ENCODE measurements at regions not wholly inside any gene's neighbourhood (a gene's known extent, or its start where the extent isn't known, plus 50 kb on each side); places are given as distances from the start of the nearest gene placed in this dataset.

GRCh38 chr13:106329941-106330340, 205.5 kb downstream of the EFNB2 start:
- Histone ChIP-seq H3K4me2 (ENCODE audit: low read length) (no peak overlapping the region), H3K4me3 (ENCODE audit: low read length) (no peak overlapping the region), H3K4me1 (ENCODE audit: control insufficient read depth, insufficient read depth, low read length) (no peaks in the 10 kb centered on the region), H3K9ac (ENCODE audit: low read depth, low read length) (no peak overlapping the region), H3K36me3 (ENCODE audit: insufficient read depth, low read length) (no peaks in the 10 kb centered on the region), H3K9me3 (replicated peaks; ENCODE audit: low read length) (no peaks in the 10 kb centered on the region), H3K27me3 (ENCODE audit: control insufficient read depth, insufficient read depth, low read length) (no peaks in the 10 kb centered on the region)

- H3K4me2 ChIP-seq (ENCODE audit: low read length): no peak overlapping the region
- no peaks in the 10 kb centered on the region for H3K4me1 ChIP-seq (ENCODE audit: control insufficient read depth, insufficient read depth, low read length)
- H3K4me3 ChIP-seq (ENCODE audit: low read length): no peak overlapping the region
- no peaks in the 10 kb centered on the region for H3K36me3 ChIP-seq (ENCODE audit: insufficient read depth, low read length)
- peaks cover 3% of the 10 kb centered on the region for H3K9me3 ChIP-seq (replicated peaks; ENCODE audit: low read length)
- H3K9ac ChIP-seq (ENCODE audit: low read depth, low read length): no peak overlapping the region
- H3K27me3 ChIP-seq (ENCODE audit: control insufficient read depth, insufficient read depth, low read length): no peaks in the 10 kb centered on the region
Observed at GRCh38 chr13:106326751-106327150, 208.7 kb downstream of the EFNB2 start.

- Histone ChIP-seq H3K4me1 (ENCODE audit: control insufficient read depth, insufficient read depth, low read length) (peaks cover 3% of the 10 kb centered on the region), H3K9me3 (replicated peaks; ENCODE audit: low read length) (peaks cover 3% of the 10 kb centered on the region), H3K27me3 (ENCODE audit: control insufficient read depth, insufficient read depth, low read length) (no peaks in the 10 kb centered on the region), H3K9ac (ENCODE audit: low read depth, low read length) (no peak overlapping the region), H3K4me2 (ENCODE audit: low read length) (no peak overlapping the region), H3K36me3 (ENCODE audit: insufficient read depth, low read length) (no peaks in the 10 kb centered on the region), H3K4me3 (ENCODE audit: low read length) (no peak overlapping the region)
Observed at GRCh38 chr13:106324444-106324843, 211.0 kb downstream of the EFNB2 start.

GRCh38 chr13:106322628-106323027, 212.8 kb downstream of the EFNB2 start:
- H3K4me1 ChIP-seq (ENCODE audit: control insufficient read depth, insufficient read depth, low read length): peaks cover 16% of the 10 kb centered on the region
- no peaks in the 10 kb centered on the region for H3K36me3 ChIP-seq (ENCODE audit: insufficient read depth, low read length)
- H3K4me3 ChIP-seq (ENCODE audit: low read length): no peak overlapping the region
- H3K9ac ChIP-seq (ENCODE audit: low read depth, low read length): no peak overlapping the region
- no peak overlapping the region for H3K4me2 ChIP-seq (ENCODE audit: low read length)
- H3K27me3 ChIP-seq (ENCODE audit: control insufficient read depth, insufficient read depth, low read length): no peaks in the 10 kb centered on the region
- H3K9me3 ChIP-seq (replicated peaks; ENCODE audit: low read length): peaks cover 3% of the 10 kb centered on the region

- Histone ChIP-seq H3K4me3 (ENCODE audit: low read length) (no peak overlapping the region), H3K36me3 (ENCODE audit: insufficient read depth, low read length) (no peaks in the 10 kb centered on the region), H3K9ac (ENCODE audit: low read depth, low read length) (no peak overlapping the region), H3K9me3 (replicated peaks; ENCODE audit: low read length) (peaks cover 3% of the 10 kb centered on the region), H3K4me2 (ENCODE audit: low read length) (peak overlapping the region; percentile 14), H3K4me1 (ENCODE audit: control insufficient read depth, insufficient read depth, low read length) (peaks cover 16% of the 10 kb centered on the region), H3K27me3 (ENCODE audit: control insufficient read depth, insufficient read depth, low read length) (no peaks in the 10 kb centered on the region)
Observed at GRCh38 chr13:106318941-106319411, 216.5 kb downstream of the EFNB2 start.

GRCh38 chr13:106314417-106314816, 221.0 kb downstream of the EFNB2 start:
- H3K4me2 ChIP-seq (ENCODE audit: low read length): no peak overlapping the region
- no peak overlapping the region for H3K9ac ChIP-seq (ENCODE audit: low read depth, low read length)
- no peaks in the 10 kb centered on the region for H3K27me3 ChIP-seq (ENCODE audit: control insufficient read depth, insufficient read depth, low read length)
- H3K36me3 ChIP-seq (ENCODE audit: insufficient read depth, low read length): no peaks in the 10 kb centered on the region
- H3K9me3 ChIP-seq (replicated peaks; ENCODE audit: low read length): no peaks in the 10 kb centered on the region
- peaks cover 12% of the 10 kb centered on the region for H3K4me1 ChIP-seq (ENCODE audit: control insufficient read depth, insufficient read depth, low read length)
- H3K4me3 ChIP-seq (ENCODE audit: low read length): no peak overlapping the region

GRCh38 chr13:106311004-106311403, 224.5 kb downstream of the EFNB2 start:
- Histone ChIP-seq H3K4me1 (ENCODE audit: control insufficient read depth, insufficient read depth, low read length) (no peaks in the 10 kb centered on the region), H3K27me3 (ENCODE audit: control insufficient read depth, insufficient read depth, low read length) (no peaks in the 10 kb centered on the region), H3K4me2 (ENCODE audit: low read length) (no peak overlapping the region), H3K9me3 (replicated peaks; ENCODE audit: low read length) (no peaks in the 10 kb centered on the region), H3K4me3 (ENCODE audit: low read length) (no peak overlapping the region), H3K9ac (ENCODE audit: low read depth, low read length) (no peak overlapping the region), H3K36me3 (ENCODE audit: insufficient read depth, low read length) (no peaks in the 10 kb centered on the region)

- no peaks in the 10 kb centered on the region for H3K36me3 ChIP-seq (ENCODE audit: insufficient read depth, low read length)
- H3K4me2 ChIP-seq (ENCODE audit: low read length): no peak overlapping the region
- H3K9ac ChIP-seq (ENCODE audit: low read depth, low read length): no peak overlapping the region
- no peaks in the 10 kb centered on the region for H3K27me3 ChIP-seq (ENCODE audit: control insufficient read depth, insufficient read depth, low read length)
- H3K4me1 ChIP-seq (ENCODE audit: control insufficient read depth, insufficient read depth, low read length): no peaks in the 10 kb centered on the region
- no peaks in the 10 kb centered on the region for H3K9me3 ChIP-seq (replicated peaks; ENCODE audit: low read length)
- H3K4me3 ChIP-seq (ENCODE audit: low read length): no peak overlapping the region
Observed at GRCh38 chr13:106310291-106310865, 225.1 kb downstream of the EFNB2 start.

- Histone ChIP-seq H3K4me3 (ENCODE audit: low read length) (no peak overlapping the region), H3K36me3 (ENCODE audit: insufficient read depth, low read length) (no peaks in the 10 kb centered on the region), H3K27me3 (ENCODE audit: control insufficient read depth, insufficient read depth, low read length) (no peaks in the 10 kb centered on the region), H3K9me3 (replicated peaks; ENCODE audit: low read length) (no peaks in the 10 kb centered on the region), H3K4me1 (ENCODE audit: control insufficient read depth, insufficient read depth, low read length) (no peaks in the 10 kb centered on the region), H3K9ac (ENCODE audit: low read depth, low read length) (no peak overlapping the region), H3K4me2 (ENCODE audit: low read length) (no peak overlapping the region)
Observed at GRCh38 chr13:106306748-106307277, 228.6 kb downstream of the EFNB2 start.

GRCh38 chr13:106302843-106303242, 232.6 kb downstream of the EFNB2 start:
- Histone ChIP-seq H3K9ac (ENCODE audit: low read depth, low read length) (no peak overlapping the region), H3K4me3 (ENCODE audit: low read length) (no peak overlapping the region), H3K4me2 (ENCODE audit: low read length) (no peak overlapping the region), H3K36me3 (ENCODE audit: insufficient read depth, low read length) (no peaks in the 10 kb centered on the region), H3K27me3 (ENCODE audit: control insufficient read depth, insufficient read depth, low read length) (no peaks in the 10 kb centered on the region), H3K9me3 (replicated peaks; ENCODE audit: low read length) (no peaks in the 10 kb centered on the region), H3K4me1 (ENCODE audit: control insufficient read depth, insufficient read depth, low read length) (no peaks in the 10 kb centered on the region)

GRCh38 chr13:106302011-106302410, 233.5 kb downstream of the EFNB2 start:
- Histone ChIP-seq H3K9me3 (replicated peaks; ENCODE audit: low read length) (no peaks in the 10 kb centered on the region), H3K27me3 (ENCODE audit: control insufficient read depth, insufficient read depth, low read length) (no peaks in the 10 kb centered on the region), H3K4me2 (ENCODE audit: low read length) (no peak overlapping the region), H3K9ac (ENCODE audit: low read depth, low read length) (no peak overlapping the region), H3K4me3 (ENCODE audit: low read length) (no peak overlapping the region), H3K4me1 (ENCODE audit: control insufficient read depth, insufficient read depth, low read length) (no peaks in the 10 kb centered on the region), H3K36me3 (ENCODE audit: insufficient read depth, low read length) (no peaks in the 10 kb centered on the region)

GRCh38 chr13:106299621-106300020, 235.8 kb downstream of the EFNB2 start:
- Histone ChIP-seq H3K9me3 (replicated peaks; ENCODE audit: low read length) (no peaks in the 10 kb centered on the region), H3K4me3 (ENCODE audit: low read length) (no peak overlapping the region), H3K9ac (ENCODE audit: low read depth, low read length) (no peak overlapping the region), H3K4me1 (ENCODE audit: control insufficient read depth, insufficient read depth, low read length) (no peaks in the 10 kb centered on the region), H3K27me3 (ENCODE audit: control insufficient read depth, insufficient read depth, low read length) (no peaks in the 10 kb centered on the region), H3K4me2 (ENCODE audit: low read length) (no peak overlapping the region), H3K36me3 (ENCODE audit: insufficient read depth, low read length) (no peaks in the 10 kb centered on the region)

Measured in skeletal muscle satellite cell (primary cell).